ENCODE measurements at regions not wholly inside any gene's neighbourhood (a gene's known extent, or its start where the extent isn't known, plus 50 kb on each side); places are given as distances from the start of the nearest gene placed in this dataset.

DNA sequence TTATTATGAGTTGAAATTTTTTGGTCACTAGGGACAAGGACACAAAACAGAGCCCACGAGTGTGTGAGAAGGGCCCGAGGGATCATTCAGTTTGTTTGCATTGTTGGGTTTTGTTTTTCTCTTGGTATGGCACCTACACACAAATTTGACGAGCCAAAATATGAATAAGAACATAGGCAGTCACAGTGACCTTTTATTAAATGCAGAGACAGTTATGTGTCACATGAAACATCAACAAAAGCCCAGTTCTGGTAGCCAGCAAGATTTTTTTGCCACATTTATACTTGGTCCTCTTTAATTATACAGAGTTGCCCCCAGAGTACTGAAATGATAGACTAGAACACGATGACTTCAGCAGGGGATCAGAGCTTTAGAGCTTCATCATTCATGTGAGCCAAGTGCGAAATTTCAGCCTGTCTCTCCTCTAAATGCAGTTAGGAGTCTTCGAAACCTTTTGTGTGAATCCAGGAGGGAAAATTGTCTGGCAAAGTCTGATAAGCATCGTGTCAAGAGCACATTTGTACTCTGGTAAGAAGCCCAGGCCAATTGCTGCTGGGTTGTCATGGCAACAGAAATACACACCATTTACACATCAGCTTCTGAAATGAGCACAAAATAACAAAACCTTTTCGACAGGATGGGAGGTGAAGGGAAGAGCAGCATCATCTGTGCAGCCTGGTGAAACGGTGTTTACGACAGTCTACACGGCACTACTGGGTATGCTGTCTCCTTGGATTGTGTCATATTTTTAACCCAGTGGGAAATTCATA lies 79.2 kb upstream of the RIPOR2 start:
- TF ChIP-seq BHLHE40 (IDR thresholded peaks at IDR 0.05; ENCODE audit: borderline replicate concordance) (no peak), ELF4 (IDR thresholded peaks at IDR 0.05) (no peak), FOXM1 (IDR thresholded peaks at IDR 0.05; ENCODE audit: borderline replicate concordance) (no peak), L3MBTL2 (conservative IDR thresholded peaks at IDR 0.05) (no peak), FOXK2 (IDR thresholded peaks at IDR 0.05) (no peak), ZNF384 (IDR thresholded peaks at IDR 0.05) (no peak), TARDBP (IDR thresholded peaks at IDR 0.05) (no peak), SUZ12 (IDR thresholded peaks at IDR 0.05) (no peak), FOXA1 (IDR thresholded peaks at IDR 0.05) (no peak), SP1 (IDR thresholded peaks at IDR 0.05) (no peak), ARNT (IDR thresholded peaks at IDR 0.05) (no peak), LEF1 (IDR thresholded peaks at IDR 0.05; ENCODE audit: borderline replicate concordance) (no peak)
- TF ChIP-seq, protein P1, sequence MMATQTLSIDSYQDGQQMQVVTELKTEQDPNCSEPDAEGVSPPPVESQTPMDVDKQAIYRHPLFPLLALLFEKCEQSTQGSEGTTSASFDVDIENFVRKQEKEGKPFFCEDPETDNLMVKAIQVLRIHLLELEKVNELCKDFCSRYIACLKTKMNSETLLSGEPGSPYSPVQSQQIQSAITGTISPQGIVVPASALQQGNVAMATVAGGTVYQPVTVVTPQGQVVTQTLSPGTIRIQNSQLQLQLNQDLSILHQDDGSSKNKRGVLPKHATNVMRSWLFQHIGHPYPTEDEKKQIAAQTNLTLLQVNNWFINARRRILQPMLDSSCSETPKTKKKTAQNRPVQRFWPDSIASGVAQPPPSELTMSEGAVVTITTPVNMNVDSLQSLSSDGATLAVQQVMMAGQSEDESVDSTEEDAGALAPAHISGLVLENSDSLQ (IDR thresholded peaks at IDR 0.05), result no peak
